GM12878 (cell line): ENCODE measurements at regions not wholly inside any gene's neighbourhood (a gene's known extent, or its start where the extent isn't known, plus 50 kb on each side); places are given as distances from the start of the nearest gene placed in this dataset.
A peak's percentile ranks its signal among the peaks of the same experiment; 100 is the strongest.

ENCODE experiments used
- ATAC-seq: fragments of 200-7000 bp; cut with Tn5 transposase; 3 replicates; pipeline ENCODE4 v1.9.1; 2020; ENCODE audit warnings: mild to moderate bottlenecking, moderate library complexity
- BruUV-seq: library from RNA; stranded (reverse); fragments of 400-500 nt; replicated peaks from 2 replicates; lab custom pipeline; 2021; lab: Mats Ljungman, UMichigan
- CTCF ChIA-PET: fragments of 300-600 bp; sonication (Branson Sonifier 250); formaldehyde crosslinking; extraction: SDS; loops from one replicate; lab custom pipeline; 2021; ENCODE audit warnings: inconsistent platforms; lab: Yijun Ruan, JAX
- POLR2A ChIA-PET: fragments of 350-600 bp; formaldehyde crosslinking; extraction: SDS; loops from one replicate; lab custom pipeline; 2021; ENCODE audit warnings: inconsistent platforms; lab: Charles Lee
- RAD21 ChIA-PET: fragments of 300-600 bp; sonication (Branson Sonifier 250); formaldehyde crosslinking; loops from one replicate; lab custom pipeline; 2023; ENCODE audit warnings: antibody characterized with exemption; ENCODE audit not compliant: unreplicated experiment; lab: Charles Lee
- SMC1A ChIA-PET: fragments of 300-600 bp; sonication (Branson Sonifier 250); formaldehyde crosslinking; loops from one replicate; lab custom pipeline; 2023; ENCODE audit not compliant: unreplicated experiment, uncharacterized antibody; lab: Charles Lee
- DNase-seq: peaks from one replicate; pipeline ENCODE4 v3.0.0-alpha.2; 2011; ENCODE audit warnings: low read depth, low spot score
- FAIRE-seq: peaks from 3 replicates; lab custom pipeline; 2011; peaks lifted over from hg19 to GRCh38; lab: Jason Lieb, UNC
- H2AFZ ChIP-seq: 2 replicates; pipeline ENCODE4 v1.6.0; 2011; ENCODE audit warnings: low read depth, low read length, control low read depth; ENCODE audit not compliant: control insufficient read depth
- H3K27ac ChIP-seq: 2 replicates; pipeline ENCODE4 v1.5.1; 2011; ENCODE audit warnings: control low read depth; ENCODE audit not compliant: control insufficient read depth, insufficient read depth
- H3K27me3 ChIP-seq, 2 experiments: replicated peaks in 1 of 2; 2 replicates each; pipeline versions ENCODE4 v1.6.0 to v1.6.1; 2011; ENCODE audit warnings: low read length in 1 of 2; ENCODE audit not compliant: control insufficient read depth in 2 of 2, insufficient read depth in 2 of 2
- H3K36me3 ChIP-seq, 2 experiments: 2 replicates each; pipeline ENCODE4 v1.5.1; 2011; ENCODE audit warnings: low read length in 1 of 2; ENCODE audit not compliant: control insufficient read depth in 2 of 2, insufficient read depth in 2 of 2
- H3K4me1 ChIP-seq: 2 replicates; pipeline ENCODE4 v1.6.1; 2011; ENCODE audit warnings: mild to moderate bottlenecking, low read length, moderate library complexity, mixed read lengths; ENCODE audit not compliant: control insufficient read depth, insufficient read depth
- H3K4me2 ChIP-seq: 2 replicates; pipeline ENCODE4 v1.6.0; 2011; ENCODE audit warnings: control low read depth; ENCODE audit not compliant: control insufficient read depth, insufficient read depth
- H3K4me3 ChIP-seq: fragments of 200-600 bp; sonication (generic); 2 replicates; pipeline ENCODE4 v1.5.1; 2016
- H3K79me2 ChIP-seq: 2 replicates; pipeline ENCODE4 v1.6.0; 2011; ENCODE audit warnings: low read length; ENCODE audit not compliant: control insufficient read depth, insufficient read depth
- H3K9ac ChIP-seq: 2 replicates; pipeline ENCODE4 v1.8.0; 2011; ENCODE audit warnings: low read length, control low read depth, mixed read lengths; ENCODE audit not compliant: control insufficient read depth, insufficient read depth
- H3K9me3 ChIP-seq: replicated peaks from 3 replicates; pipeline ENCODE4 v1.5.1; 2011; ENCODE audit warnings: mild to moderate bottlenecking, low read length; ENCODE audit not compliant: control insufficient read depth, insufficient read depth
- H4K20me1 ChIP-seq: 2 replicates; pipeline ENCODE4 v1.6.0; 2011; ENCODE audit not compliant: control insufficient read depth, insufficient read depth
- E2F8 ChIP-seq: fragments of 450-650 bp; IDR thresholded peaks from 2 replicates; pipeline ENCODE4 v1.6.1; 2018; ENCODE audit warnings: mild to moderate bottlenecking, low read depth, moderate library complexity; ENCODE audit not compliant: partially characterized antibody
- ESRRA ChIP-seq: IDR thresholded peaks from 2 replicates; pipeline ENCODE4 v1.6.1; 2012; ENCODE audit warnings: mild to moderate bottlenecking, low read length, improper control_type of control experiment
- HCFC1 ChIP-seq: fragments of 150-350 bp; IDR thresholded peaks from 2 replicates; pipeline ENCODE4 v1.6.1; 2014; ENCODE audit warnings: low read length
- KAT2A ChIP-seq: conservative IDR thresholded peaks from 2 replicates; pipeline ENCODE4 v1.6.1; 2011; ENCODE audit warnings: low read depth, low read length; ENCODE audit not compliant: control insufficient read depth
- PAX8 ChIP-seq: fragments of 450-650 bp; IDR thresholded peaks from 2 replicates; pipeline ENCODE4 v1.6.1; 2017; ENCODE audit warnings: mild to moderate bottlenecking, moderate library complexity
- SMC3 ChIP-seq: IDR thresholded peaks from 2 replicates; pipeline ENCODE4 v1.6.1; 2011; ENCODE audit warnings: low read length, improper control_type of control experiment, borderline replicate concordance
- SRF ChIP-seq, 2 experiments: IDR thresholded peaks; 2 replicates each; pipeline ENCODE4 v1.6.1; 2011; ENCODE audit warnings: low read depth in 2 of 2, low read length in 2 of 2, mild to moderate bottlenecking in 1 of 2, moderate library complexity in 1 of 2
- ZBTB40 ChIP-seq: fragments of 450-650 bp; IDR thresholded peaks from 2 replicates; pipeline ENCODE4 v1.6.1; 2016; ENCODE audit warnings: mild to moderate bottlenecking, moderate library complexity, borderline replicate concordance
- in situ Hi-C: fragments of 300-500 bp; cut with MboI; formaldehyde crosslinking; loops from 9 replicates; pipeline ENCODE4 v1.14.3; 2018; ENCODE audit warnings: mixed read lengths
- intact Hi-C: fragments of 100-400 bp; cut with micrococcal nuclease; formaldehyde crosslinking; loops from one replicate; pipeline ENCODE4 v1.14.2; 2022; ENCODE audit not compliant: unreplicated experiment

- Histone ChIP-seq H3K4me1 (peaks cover 11% of the 10 kb centered on the region), H3K27me3 (no peaks in the 10 kb centered on the region), H4K20me1 (no peaks in the 10 kb centered on the region), H3K4me3 (no peak overlapping the region), H2AFZ (no peak overlapping the region), H3K4me2 (no peak overlapping the region; the same call in 1 of the 2 replicates), H3K36me3 (peaks cover 3 to 11% of the 10 kb centered on the region in 2 experiments), H3K9ac (no peak overlapping the region), H3K27ac (no peak overlapping the region), H3K9me3 (peaks cover 12% of the 10 kb centered on the region), H3K79me2 (peaks cover 46% of the 10 kb centered on the region)
- TF ChIP-seq KAT2A (no peak), ZBTB40 (no peak), HCFC1 (no peak), ESRRA (no peak), PAX8 (no peak), SMC3 (no peak), SRF (IDR thresholded peaks at IDR 0.05; ENCODE audit: low read depth in 2 of 2, low read length in 2 of 2) (no peak), E2F8 (no peak)
- ChIA-PET RAD21 (no interaction called here), SMC1A (no interaction called here), POLR2A (no interaction called here), CTCF (no interaction called here)
- in situ Hi-C loops (loop anchor here (10.0 kb wide), 1 partner anchor 325 kb away; the partner anchor contains the start of genes ATP5PF and GABPA), intact Hi-C loops (no loop called here)
- peak; percentile 12; the same call in 2 of the 3 replicates for ATAC-seq
- no TSS peak for BruUV-seq
- no peak for FAIRE-seq
- no peak for DNase-seq
Measured at GRCh38 chr21:25409978-25410377, 197.3 kb downstream of the MRPL39 start.
